GM12874 (cell line): ENCODE measurements at regions not wholly inside any gene's neighbourhood (a gene's known extent, or its start where the extent isn't known, plus 50 kb on each side); places are given as distances from the start of the nearest gene placed in this dataset.

ENCODE experiments used
- CTCF ChIP-seq: IDR thresholded peaks from 2 replicates; pipeline ENCODE4 v1.5.1; 2011; ENCODE audit warnings: low read depth, mild to moderate bottlenecking, control low read depth, low read length, moderate library complexity; ENCODE audit not compliant: insufficient read depth

GRCh38 chr4:158122501-158122900, 50.3 kb downstream of the GASK1B start:
- no peak for TF ChIP-seq CTCF

DNA sequence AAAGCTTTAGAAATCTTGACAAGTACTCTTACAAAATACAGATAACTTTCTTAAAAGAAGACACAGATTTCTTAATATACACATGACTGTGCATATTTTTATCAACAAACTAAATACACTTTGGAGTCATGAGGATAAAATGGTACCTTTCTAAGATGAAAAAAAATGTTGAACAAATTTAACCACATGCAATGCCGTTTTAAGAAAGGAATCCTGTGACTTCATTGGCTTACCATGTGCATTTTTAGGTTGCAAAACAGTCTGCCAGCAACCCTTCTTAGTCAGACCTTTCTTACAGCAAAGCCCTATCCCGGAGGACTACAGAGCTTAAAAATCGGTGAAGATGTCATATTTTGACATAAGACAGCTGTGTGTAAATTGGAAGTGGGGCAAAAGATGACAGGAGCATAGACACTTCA, 51.7 kb downstream of the GASK1B start:
- TF ChIP-seq CTCF, result no peak

DNA sequence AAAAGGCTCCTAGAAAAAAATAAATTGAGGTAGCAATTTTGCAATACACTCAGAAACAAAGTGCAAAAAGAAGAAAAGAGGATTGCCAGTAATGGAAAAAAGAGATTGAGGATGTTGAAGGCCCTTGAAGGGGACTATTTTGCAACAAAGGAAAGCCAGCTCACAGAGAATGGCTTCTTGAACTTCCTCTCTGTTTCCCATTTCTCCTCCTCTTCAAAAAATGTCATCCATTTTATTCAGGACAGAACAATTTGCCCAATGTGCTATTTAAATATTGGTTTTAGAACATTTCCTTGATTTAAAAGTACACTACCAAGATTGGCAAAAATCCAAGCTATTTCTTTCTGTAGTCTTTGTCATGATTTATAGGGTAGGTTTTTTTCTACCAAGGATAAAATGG, 60.2 kb downstream of the GASK1B start:
- TF ChIP-seq CTCF, result no peak

- no peak for TF ChIP-seq CTCF
These were observed 61.6 kb downstream of the GASK1B start for GRCh38 chr4:158111241-158111640.

DNA sequence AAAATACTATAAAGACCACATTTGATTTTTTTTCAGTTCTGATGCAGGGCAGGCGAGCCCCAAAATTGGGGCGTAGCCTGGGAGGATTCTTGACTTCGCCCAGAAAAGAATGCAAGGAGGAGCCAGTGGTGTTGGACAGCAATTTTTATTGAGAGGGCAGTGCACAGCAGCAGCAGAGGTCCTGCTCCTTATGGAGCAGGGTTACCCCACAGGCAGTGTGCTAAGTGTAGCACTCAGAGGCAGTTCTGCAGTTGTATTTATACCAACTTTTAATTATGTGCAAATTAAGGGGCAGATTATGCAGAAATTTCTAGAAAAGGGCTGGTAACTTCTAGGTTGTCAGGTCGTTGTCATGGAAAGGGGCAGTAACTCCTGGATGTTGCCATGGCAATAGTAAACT, 69.9 kb downstream of the GASK1B start:
- no peak for TF ChIP-seq CTCF

DNA sequence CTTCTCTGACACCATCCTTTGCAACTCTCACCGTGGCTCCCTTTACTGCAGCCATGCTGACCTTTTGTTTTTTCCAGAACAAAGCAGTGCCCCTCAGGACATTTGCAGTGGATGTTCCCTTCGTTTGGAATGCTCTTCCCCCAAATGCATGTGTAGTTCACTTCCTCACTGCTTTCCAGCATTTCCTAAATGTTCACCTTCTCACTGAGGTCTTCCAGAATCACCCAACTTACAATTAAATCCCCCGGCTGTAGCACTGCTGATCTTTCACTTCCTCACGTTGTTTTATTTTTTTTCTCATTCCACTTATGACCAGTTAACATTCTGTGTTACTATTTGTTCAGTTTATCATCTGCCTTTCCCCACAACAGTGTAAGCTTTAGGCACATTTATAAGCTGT, 73.1 kb downstream of the GASK1B start:
- no peak for TF ChIP-seq CTCF

DNA sequence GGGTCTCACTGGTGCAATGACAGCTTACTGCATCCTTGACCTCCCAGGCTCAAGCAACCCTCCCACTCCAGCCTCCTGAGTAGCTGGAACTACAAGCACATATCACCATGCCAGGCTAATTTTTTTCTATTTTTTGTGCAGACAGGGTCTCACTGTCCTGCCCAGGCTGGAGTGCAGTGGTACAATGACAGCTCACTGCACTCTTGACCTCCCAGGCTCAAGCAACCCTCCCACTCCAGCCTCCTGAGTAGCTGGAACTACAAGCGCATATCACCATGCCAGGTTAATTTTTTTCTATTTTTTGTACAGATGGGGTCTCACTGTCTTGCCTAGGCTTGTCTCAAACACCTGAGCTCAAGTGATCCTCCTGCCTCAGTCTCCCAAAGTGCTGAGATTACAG, 74.0 kb downstream of the GASK1B start:
- no peak for TF ChIP-seq CTCF
